ENCODE measurements at regions not wholly inside any gene's neighbourhood (a gene's known extent, or its start where the extent isn't known, plus 50 kb on each side); places are given as distances from the start of the nearest gene placed in this dataset.

- intact Hi-C loops (cut with DNase I; ENCODE audit: low total_unique reads): no loop called here
- Histone ChIP-seq H3K4me1 (no peaks in the 10 kb centered on the region), H3K27me3 (replicated peaks in 1 of 7) (no peaks in the 10 kb centered on the region), H3K36me3 (no peaks in the 10 kb centered on the region), H3K27ac (no peak overlapping the region), H3K9me3 (peaks cover 0 to 19% (median 12%) of the 10 kb centered on the region in 8 donors), H3K4me3 (no peak overlapping the region)
- 69 to 89% (median 74%) methylated on average over 3 of the region's 3 CpGs for WGBS, 5 donors
- no peak for DNase-seq
- TF ChIP-seq CTCF (IDR thresholded peaks at IDR 0.05 in 8 of 11, conservative IDR thresholded peaks at IDR 0.05 in 3 of 11) (no peak), POLR2A (IDR thresholded peaks at IDR 0.05) (no peak), POLR2AphosphoS5 (IDR thresholded peaks at IDR 0.05) (no peak)
Observed at GRCh38 chr1:69201716-69202115, 366.0 kb upstream of the LRRC7 start.

- intact Hi-C loops (cut with DNase I; ENCODE audit: low total_unique reads): no loop called here
- Histone ChIP-seq H3K27me3 (replicated peaks in 1 of 7) (no peaks in the 10 kb centered on the region), H3K4me3 (no peak overlapping the region), H3K9me3 (peaks cover 0 to 19% (median 12%) of the 10 kb centered on the region in 8 donors), H3K4me1 (no peaks in the 10 kb centered on the region), H3K27ac (no peak overlapping the region), H3K36me3 (no peaks in the 10 kb centered on the region)
- WGBS, 5 donors: 86 to 98% (median 91%) methylated on average over 1 of the region's 1 CpG
- TF ChIP-seq CTCF (IDR thresholded peaks at IDR 0.05 in 8 of 11, conservative IDR thresholded peaks at IDR 0.05 in 3 of 11) (no peak), POLR2AphosphoS5 (IDR thresholded peaks at IDR 0.05) (no peak), POLR2A (IDR thresholded peaks at IDR 0.05) (no peak)
- DNase-seq: no peak
Observed at GRCh38 chr1:69203166-69203565, 364.6 kb upstream of the LRRC7 start.

- H3K27me3 ChIP-seq (replicated peaks in 1 of 7): no peaks in the 10 kb centered on the region
- WGBS, 5 donors: 85 to 94% (median 90%) methylated on average over 4 of the region's 4 CpGs
- no peak for DNase-seq
- no peak overlapping the region for H3K4me3 ChIP-seq
- no peaks in the 10 kb centered on the region for H3K36me3 ChIP-seq
- H3K27ac ChIP-seq: no peak overlapping the region
- no peaks in the 10 kb centered on the region for H3K4me1 ChIP-seq
- intact Hi-C loops (cut with DNase I; ENCODE audit: low total_unique reads): no loop called here
- H3K9me3 ChIP-seq: peaks cover 0 to 12% (median 3%) of the 10 kb centered on the region in 8 donors
- TF ChIP-seq CTCF (IDR thresholded peaks at IDR 0.05 in 8 of 11, conservative IDR thresholded peaks at IDR 0.05 in 3 of 11) (no peak), POLR2A (IDR thresholded peaks at IDR 0.05) (no peak), POLR2AphosphoS5 (IDR thresholded peaks at IDR 0.05) (no peak)
Observed at GRCh38 chr1:69213644-69214043, 354.1 kb upstream of the LRRC7 start.

- WGBS, 5 donors: 81 to 90% (median 86%) methylated on average over 3 of the region's 3 CpGs
- Histone ChIP-seq H3K9me3 (peaks cover 0 to 12% (median 3%) of the 10 kb centered on the region in 8 donors), H3K27me3 (replicated peaks in 1 of 7) (no peaks in the 10 kb centered on the region), H3K36me3 (no peaks in the 10 kb centered on the region), H3K27ac (no peak overlapping the region), H3K4me3 (no peak overlapping the region), H3K4me1 (no peaks in the 10 kb centered on the region)
- no peak for DNase-seq
- intact Hi-C loops (cut with DNase I; ENCODE audit: low total_unique reads): no loop called here
- TF ChIP-seq POLR2A (IDR thresholded peaks at IDR 0.05) (no peak), CTCF (IDR thresholded peaks at IDR 0.05 in 8 of 11, conservative IDR thresholded peaks at IDR 0.05 in 3 of 11) (no peak), POLR2AphosphoS5 (IDR thresholded peaks at IDR 0.05) (no peak)
Observed at GRCh38 chr1:69215883-69216282, 351.8 kb upstream of the LRRC7 start.
